GM18909 (cell line): ENCODE measurements at regions not wholly inside any gene's neighbourhood (a gene's known extent, or its start where the extent isn't known, plus 50 kb on each side); places are given as distances from the start of the nearest gene placed in this dataset.
"Not testable (repeated sequence)": the region's sequence is repeated elsewhere in the genome, so short reads cannot be mapped to it uniquely, and the experiment has no call there.

Experiments
- ATAC-seq: cut with Tn5 transposase; IDR thresholded peaks from one replicate; pipeline ENCODE4 v1.9.1; 2021; ENCODE audit warnings: mild to moderate bottlenecking; ENCODE audit not compliant: unreplicated experiment, poor library complexity

GRCh38 chr13:50493683-50494082 is 349.8 kb downstream of the DLEU7 start:
- ATAC-seq, result no peak

GRCh38 chr13:50494138-50494537 is 349.4 kb downstream of the DLEU7 start:
- no peak for ATAC-seq

- not testable (repeated sequence) for ATAC-seq
Measured at GRCh38 chr13:50503212-50503611, 340.3 kb downstream of the DLEU7 start.

GRCh38 chr13:50509167-50509566 is 334.3 kb downstream of the DLEU7 start:
- no peak for ATAC-seq

GRCh38 chr13:50509771-50510441 is 333.6 kb downstream of the DLEU7 start:
- ATAC-seq, result no peak

- ATAC-seq, result not testable (repeated sequence)
Measured at GRCh38 chr13:50510885-50511545, 332.5 kb downstream of the DLEU7 start.

- ATAC-seq, result peak; percentile 57
Measured at GRCh38 chr13:50511877-50512341, 331.6 kb downstream of the DLEU7 start.

GRCh38 chr13:50512474-50513299 is 330.8 kb downstream of the DLEU7 start:
- ATAC-seq, result peak; percentile 89

- no peak for ATAC-seq
Measured at GRCh38 chr13:50513300-50513877, 330.1 kb downstream of the DLEU7 start.

GRCh38 chr13:50514249-50514648 is 329.2 kb downstream of the DLEU7 start:
- ATAC-seq, result no peak

- ATAC-seq, result no peak
Measured at GRCh38 chr13:50518131-50518530, 325.4 kb downstream of the DLEU7 start.

GRCh38 chr13:50518781-50519201 is 324.7 kb downstream of the DLEU7 start:
- ATAC-seq, result no peak

GRCh38 chr13:50519866-50520265 is 323.6 kb downstream of the DLEU7 start:
- no peak for ATAC-seq

GRCh38 chr13:50521006-50521830 is 322.3 kb downstream of the DLEU7 start:
- ATAC-seq, result no peak

- no peak for ATAC-seq
Measured at GRCh38 chr13:50521831-50522149, 321.7 kb downstream of the DLEU7 start.

- no peak for ATAC-seq
Measured at GRCh38 chr13:50522506-50522905, 321.0 kb downstream of the DLEU7 start.

GRCh38 chr13:50523307-50523706 is 320.2 kb downstream of the DLEU7 start:
- ATAC-seq, result no peak

- no peak for ATAC-seq
Measured at GRCh38 chr13:50524560-50524959, 318.9 kb downstream of the DLEU7 start.

GRCh38 chr13:50526661-50527071 is 316.8 kb downstream of the DLEU7 start:
- ATAC-seq, result no peak

GRCh38 chr13:50527188-50527587 is 316.3 kb downstream of the DLEU7 start:
- ATAC-seq, result no peak
